NCI-H226 (cell line): ENCODE measurements at regions not wholly inside any gene's neighbourhood (a gene's known extent, or its start where the extent isn't known, plus 50 kb on each side); places are given as distances from the start of the nearest gene placed in this dataset.

Source experiments
- DNase-seq: peaks from one replicate; pipeline ENCODE4 v3.0.0-alpha.2; 2015

GRCh38 chr22:27655582-27656185 is 145.9 kb downstream of the MN1 start:
- DNase-seq = no peak

GRCh38 chr22:27656970-27657369 is 144.6 kb downstream of the MN1 start:
- no peak for DNase-seq

- DNase-seq = no peak
Observed at GRCh38 chr22:27660306-27660705, 141.2 kb downstream of the MN1 start.

- DNase-seq = peak; percentile 52
Observed at GRCh38 chr22:27662359-27663301, 138.9 kb downstream of the MN1 start.

GRCh38 chr22:27663812-27664211 is 137.7 kb downstream of the MN1 start:
- peak; percentile 39 for DNase-seq

GRCh38 chr22:27666272-27666997 is 135.1 kb downstream of the MN1 start:
- no peak for DNase-seq

- DNase-seq = peak; percentile 90
Observed at GRCh38 chr22:27667121-27667843, 134.3 kb downstream of the MN1 start.

GRCh38 chr22:27668828-27669797 is 132.4 kb downstream of the MN1 start:
- peak; percentile 65 for DNase-seq

- no peak for DNase-seq
Observed at GRCh38 chr22:27669798-27670599, 131.6 kb downstream of the MN1 start.

- no peak for DNase-seq
Observed at GRCh38 chr22:27670701-27671412, 130.7 kb downstream of the MN1 start.

GRCh38 chr22:27671413-27671935 is 130.1 kb downstream of the MN1 start:
- no peak for DNase-seq

GRCh38 chr22:27672721-27673418 is 128.7 kb downstream of the MN1 start:
- DNase-seq = no peak

- DNase-seq = no peak
Observed at GRCh38 chr22:27673839-27674238, 127.7 kb downstream of the MN1 start.

GRCh38 chr22:27674261-27674923 is 127.2 kb downstream of the MN1 start:
- DNase-seq = no peak

- no peak for DNase-seq
Observed at GRCh38 chr22:27676545-27677213, 124.9 kb downstream of the MN1 start.

GRCh38 chr22:27677905-27678458 is 123.6 kb downstream of the MN1 start:
- no peak for DNase-seq

GRCh38 chr22:27679176-27679575 is 122.4 kb downstream of the MN1 start:
- no peak for DNase-seq
